Suprapubic skin (tissue), 4 donors: ENCODE measurements at regions not wholly inside any gene's neighbourhood (a gene's known extent, or its start where the extent isn't known, plus 50 kb on each side); places are given as distances from the start of the nearest gene placed in this dataset.

ENCODE experiments used
- DNase-seq, 2 donors: peaks; one replicate each; pipeline ENCODE4 v3.0.0-alpha.2; 2019; ENCODE audit warnings: low spot score in 2 of 2
- H3K27ac ChIP-seq: fragments of 200-600 bp; sonication (generic); one replicate; pipeline ENCODE4 v1.5.1; 2019
- H3K27me3 ChIP-seq: fragments of 200-600 bp; sonication (generic); one replicate; pipeline ENCODE4 v1.5.1; 2019
- H3K36me3 ChIP-seq: fragments of 200-600 bp; sonication (generic); one replicate; pipeline ENCODE4 v1.5.1; 2019
- H3K4me1 ChIP-seq: fragments of 200-600 bp; sonication (generic); one replicate; pipeline ENCODE4 v1.5.1; 2019
- H3K4me3 ChIP-seq: fragments of 200-600 bp; sonication (generic); one replicate; pipeline ENCODE4 v1.5.1; 2019; ENCODE audit warnings: mild to moderate bottlenecking
- H3K9me3 ChIP-seq: fragments of 200-600 bp; sonication (generic); one replicate; pipeline ENCODE4 v1.5.1; 2019
- EP300 ChIP-seq: sonication (generic); formaldehyde crosslinking; IDR thresholded peaks from one replicate; pipeline ENCODE4 v1.6.1; 2017; ENCODE audit warnings: antibody characterized with exemption
- POLR2A ChIP-seq, 2 donors: fragments of 450-650 bp; IDR thresholded peaks; one replicate each; pipeline ENCODE4 v1.6.1; 2017; ENCODE audit warnings: antibody characterized with exemption in 2 of 2, mild to moderate bottlenecking in 2 of 2, moderate library complexity in 2 of 2
- POLR2AphosphoS5 ChIP-seq, 3 donors: sonication (generic); formaldehyde crosslinking; IDR thresholded peaks; one replicate each; pipeline ENCODE4 v1.6.1; 2017; ENCODE audit warnings: antibody characterized with exemption in 3 of 3
- WGBS: methylation state at CpG from one replicate; pipeline ENCODE4 v1.1.5; 2018; 5-methylcytosine and 5-hydroxymethylcytosine counted together
- TF ChIP-seq, protein P1 (sequence below), 2 donors: fragments of 200-600 bp in 1 of 2; fragments of 450-650 bp in 1 of 2; sonication (generic) in 1 of 2; IDR thresholded peaks; one replicate each; pipeline ENCODE4 v1.5.1; 2016 to 2019; ENCODE audit warnings: antibody characterized with exemption in 2 of 2, mild to moderate bottlenecking in 1 of 2, moderate library complexity in 1 of 2

DNA sequence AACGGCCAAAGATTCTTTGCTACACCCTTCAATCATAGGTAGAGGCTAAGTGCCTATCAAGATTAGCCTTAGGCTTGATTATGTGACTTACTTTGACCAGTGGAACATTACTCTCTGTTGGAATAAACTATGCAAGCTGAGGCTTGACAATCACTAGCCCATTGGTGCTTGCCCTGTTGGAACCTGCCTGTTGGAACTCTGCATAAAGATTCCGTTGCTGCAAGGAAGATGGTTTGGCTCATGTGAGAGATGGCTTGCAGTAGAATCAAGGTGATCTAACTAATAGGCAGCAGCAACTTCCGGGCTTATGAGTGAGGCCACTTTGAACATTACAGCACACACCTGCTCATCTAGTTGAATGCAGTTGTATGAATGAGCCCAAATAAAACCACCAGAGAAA is 227.7 kb upstream of the TSHZ2 start:
- Histone ChIP-seq H3K4me1 (peaks cover 10% of the 10 kb centered on the region), H3K27ac (no peak overlapping the region), H3K36me3 (no peaks in the 10 kb centered on the region), H3K27me3 (no peaks in the 10 kb centered on the region), H3K4me3 (no peak overlapping the region), H3K9me3 (no peaks in the 10 kb centered on the region)
- TF ChIP-seq EP300 (no peak), POLR2A (IDR thresholded peaks at IDR 0.05) (no peak), POLR2AphosphoS5 (IDR thresholded peaks at IDR 0.05) (no peak)
- TF ChIP-seq, protein P1, sequence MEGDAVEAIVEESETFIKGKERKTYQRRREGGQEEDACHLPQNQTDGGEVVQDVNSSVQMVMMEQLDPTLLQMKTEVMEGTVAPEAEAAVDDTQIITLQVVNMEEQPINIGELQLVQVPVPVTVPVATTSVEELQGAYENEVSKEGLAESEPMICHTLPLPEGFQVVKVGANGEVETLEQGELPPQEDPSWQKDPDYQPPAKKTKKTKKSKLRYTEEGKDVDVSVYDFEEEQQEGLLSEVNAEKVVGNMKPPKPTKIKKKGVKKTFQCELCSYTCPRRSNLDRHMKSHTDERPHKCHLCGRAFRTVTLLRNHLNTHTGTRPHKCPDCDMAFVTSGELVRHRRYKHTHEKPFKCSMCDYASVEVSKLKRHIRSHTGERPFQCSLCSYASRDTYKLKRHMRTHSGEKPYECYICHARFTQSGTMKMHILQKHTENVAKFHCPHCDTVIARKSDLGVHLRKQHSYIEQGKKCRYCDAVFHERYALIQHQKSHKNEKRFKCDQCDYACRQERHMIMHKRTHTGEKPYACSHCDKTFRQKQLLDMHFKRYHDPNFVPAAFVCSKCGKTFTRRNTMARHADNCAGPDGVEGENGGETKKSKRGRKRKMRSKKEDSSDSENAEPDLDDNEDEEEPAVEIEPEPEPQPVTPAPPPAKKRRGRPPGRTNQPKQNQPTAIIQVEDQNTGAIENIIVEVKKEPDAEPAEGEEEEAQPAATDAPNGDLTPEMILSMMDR (IDR thresholded peaks at IDR 0.05) = no peak
- 33% methylated on average over 3 of the region's 3 CpGs for WGBS
- DNase-seq = no peak

GRCh38 chr20:52738081-52738480 is 234.1 kb upstream of the TSHZ2 start:
- H3K36me3 ChIP-seq = no peaks in the 10 kb centered on the region
- WGBS = 74% methylated on average over 6 of the region's 6 CpGs
- no peak for TF ChIP-seq POLR2A (IDR thresholded peaks at IDR 0.05)
- TF ChIP-seq POLR2AphosphoS5 (IDR thresholded peaks at IDR 0.05) = no peak
- TF ChIP-seq EP300 = no peak
- TF ChIP-seq, protein P1 (IDR thresholded peaks at IDR 0.05) = no peak
- no peaks in the 10 kb centered on the region for H3K9me3 ChIP-seq
- no peak overlapping the region for H3K27ac ChIP-seq
- H3K27me3 ChIP-seq = no peaks in the 10 kb centered on the region
- no peaks in the 10 kb centered on the region for H3K4me1 ChIP-seq
- no peak overlapping the region for H3K4me3 ChIP-seq
- DNase-seq = no peak

DNA sequence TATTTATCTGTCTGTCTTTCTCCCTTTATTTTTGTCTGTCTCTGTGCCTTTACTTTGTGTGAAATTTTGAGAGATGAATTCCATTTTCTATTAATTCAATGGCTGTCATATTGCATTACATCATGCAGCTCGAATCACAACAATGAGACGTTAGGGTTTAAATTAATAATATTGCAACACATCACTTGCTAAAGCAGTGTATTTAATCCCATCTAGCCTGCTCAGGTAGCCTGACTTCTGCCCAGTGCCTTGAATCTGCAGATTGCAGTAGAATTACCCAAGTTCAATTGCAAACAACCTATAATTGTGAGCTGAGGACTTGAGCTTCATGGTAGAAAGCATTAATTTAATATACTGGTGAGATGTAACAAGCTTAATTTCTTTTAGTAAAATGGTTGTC is 235.7 kb upstream of the TSHZ2 start:
- H3K27ac ChIP-seq = no peak overlapping the region
- no peaks in the 10 kb centered on the region for H3K9me3 ChIP-seq
- H3K27me3 ChIP-seq = no peaks in the 10 kb centered on the region
- no peak for DNase-seq
- TF ChIP-seq EP300 = no peak
- TF ChIP-seq POLR2AphosphoS5 (IDR thresholded peaks at IDR 0.05) = no peak
- TF ChIP-seq, protein P1 (IDR thresholded peaks at IDR 0.05) = no peak
- no peak for TF ChIP-seq POLR2A (IDR thresholded peaks at IDR 0.05)
- H3K4me3 ChIP-seq = no peak overlapping the region
- no peaks in the 10 kb centered on the region for H3K36me3 ChIP-seq
- WGBS = 71% methylated on average over 2 of the region's 2 CpGs
- H3K4me1 ChIP-seq = no peaks in the 10 kb centered on the region

DNA sequence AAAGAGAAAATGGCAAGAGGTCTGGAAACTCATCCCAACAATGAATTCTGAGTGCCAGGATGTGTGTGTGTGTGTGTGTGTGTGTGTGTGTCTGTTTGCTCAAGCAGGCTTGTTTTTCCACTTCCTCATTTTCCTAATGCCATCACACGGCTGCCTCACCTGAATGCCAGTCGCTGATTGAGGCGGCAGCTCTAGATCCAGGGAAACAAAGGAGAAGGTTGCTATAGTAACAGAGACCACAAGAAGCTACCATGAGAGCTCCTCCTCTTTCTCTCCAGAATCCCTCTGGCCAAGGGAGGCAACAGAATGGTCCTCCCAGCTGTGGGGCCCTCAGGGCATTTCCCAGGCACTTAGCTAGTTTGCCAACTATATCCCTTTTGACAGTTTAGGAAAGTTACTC is 241.1 kb upstream of the TSHZ2 start:
- WGBS = 43% methylated on average over 3 of the region's 3 CpGs
- DNase-seq = no peak
- no peak overlapping the region for H3K27ac ChIP-seq

DNA sequence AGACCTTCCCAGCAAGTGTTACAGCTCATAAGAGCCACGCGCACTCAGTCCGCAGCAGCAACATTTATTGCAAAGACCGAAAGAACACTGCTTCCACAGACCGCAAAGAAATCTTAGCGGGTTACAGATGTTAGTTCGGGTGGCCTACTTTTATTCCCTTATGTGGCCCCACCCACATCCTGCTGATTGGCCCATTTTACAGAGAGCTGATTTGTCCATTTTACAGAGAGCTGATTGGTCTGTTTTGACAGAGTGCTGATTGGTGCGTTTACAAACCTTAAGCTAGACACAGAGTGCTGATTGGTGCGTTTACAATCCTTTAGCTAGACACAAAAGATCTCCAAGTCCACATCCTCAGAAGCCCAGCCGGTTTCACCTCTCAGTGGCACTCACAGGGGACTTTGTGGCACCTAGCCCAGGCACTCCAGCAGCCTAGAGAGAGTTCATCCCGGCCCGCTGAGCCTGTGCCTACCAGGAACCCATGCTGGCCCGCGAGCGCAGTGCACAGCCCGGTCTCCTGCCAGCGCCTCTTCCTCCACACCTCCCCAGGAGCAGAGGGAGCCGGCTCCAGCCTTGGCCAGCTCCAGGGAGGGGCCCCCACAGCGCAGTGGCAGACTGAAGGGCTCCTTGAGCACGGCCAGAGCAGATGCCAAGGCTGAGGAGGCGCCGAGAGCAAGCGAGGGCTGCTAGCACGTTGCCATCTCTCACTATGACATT is 244.3 kb upstream of the TSHZ2 start:
- no peak for DNase-seq
- Histone ChIP-seq H3K4me1 (no peaks in the 10 kb centered on the region), H3K27ac (no peak overlapping the region), H3K27me3 (no peaks in the 10 kb centered on the region), H3K9me3 (no peaks in the 10 kb centered on the region), H3K4me3 (no peak overlapping the region), H3K36me3 (no peaks in the 10 kb centered on the region)
- WGBS = 92% methylated on average over 24 of the region's 24 CpGs
- TF ChIP-seq POLR2A (IDR thresholded peaks at IDR 0.05) (no peak), POLR2AphosphoS5 (IDR thresholded peaks at IDR 0.05) (no peak), EP300 (no peak)

More for the DNA sequence above, 241.1 kb upstream of the TSHZ2 start:
- H3K36me3 ChIP-seq = no peaks in the 10 kb centered on the region
- H3K27me3 ChIP-seq = no peaks in the 10 kb centered on the region
- no peak for TF ChIP-seq POLR2A (IDR thresholded peaks at IDR 0.05)
- no peak for TF ChIP-seq POLR2AphosphoS5 (IDR thresholded peaks at IDR 0.05)
- TF ChIP-seq EP300 = no peak
- TF ChIP-seq, protein P1 (IDR thresholded peaks at IDR 0.05) = no peak
- no peak overlapping the region for H3K4me3 ChIP-seq
- H3K9me3 ChIP-seq = no peaks in the 10 kb centered on the region
- H3K4me1 ChIP-seq = no peaks in the 10 kb centered on the region
